GM23248 (cell line): ENCODE measurements at regions not wholly inside any gene's neighbourhood (a gene's known extent, or its start where the extent isn't known, plus 50 kb on each side); places are given as distances from the start of the nearest gene placed in this dataset.
A peak's percentile ranks its signal among the peaks of the same experiment; 100 is the strongest.

Experiments
- DNase-seq: peaks from one replicate; pipeline ENCODE4 v3.0.0-alpha.2; 2015
- H2AFZ ChIP-seq: fragments of 200-600 bp; sonication (generic); 2 replicates; pipeline ENCODE4 v1.6.1; 2016; ENCODE audit warnings: antibody characterized with exemption
- H3F3A ChIP-seq: fragments of 200-600 bp; sonication (generic); 2 replicates; pipeline ENCODE4 v1.6.1; 2016; ENCODE audit warnings: mild to moderate bottlenecking, antibody characterized with exemption, mixed run types; ENCODE audit not compliant: insufficient read depth
- H3K27ac ChIP-seq: fragments of 200-600 bp; sonication (generic); 2 replicates; pipeline ENCODE4 v1.5.1; 2016; ENCODE audit warnings: mild to moderate bottlenecking
- H3K27me3 ChIP-seq: fragments of 200-600 bp; sonication (generic); replicated peaks from 2 replicates; pipeline ENCODE4 v1.6.1; 2016; ENCODE audit warnings: mild to moderate bottlenecking; ENCODE audit not compliant: insufficient read depth
- H3K36me3 ChIP-seq: fragments of 200-600 bp; sonication (generic); 2 replicates; pipeline ENCODE4 v1.6.1; 2016; ENCODE audit warnings: low read depth, mild to moderate bottlenecking
- H3K4me1 ChIP-seq: fragments of 200-600 bp; sonication (generic); 2 replicates; pipeline ENCODE4 v1.6.1; 2016; ENCODE audit warnings: mild to moderate bottlenecking; ENCODE audit not compliant: insufficient read depth
- H3K4me2 ChIP-seq: fragments of 200-600 bp; sonication (generic); one replicate; pipeline ENCODE4 v1.6.1; 2016; ENCODE audit warnings: mild to moderate bottlenecking; ENCODE audit not compliant: unreplicated experiment
- H3K4me3 ChIP-seq: fragments of 200-600 bp; sonication (generic); 2 replicates; pipeline ENCODE4 v1.5.1; 2016; ENCODE audit warnings: mild to moderate bottlenecking
- H3K79me2 ChIP-seq: fragments of 200-600 bp; sonication (generic); 2 replicates; pipeline ENCODE4 v1.6.1; 2016; ENCODE audit warnings: mild to moderate bottlenecking; ENCODE audit not compliant: insufficient read depth
- H3K9ac ChIP-seq: fragments of 200-600 bp; sonication (generic); 2 replicates; pipeline ENCODE4 v1.6.1; 2016; ENCODE audit warnings: mild to moderate bottlenecking
- H3K9me2 ChIP-seq: fragments of 200-600 bp; sonication (generic); 2 replicates; pipeline ENCODE4 v1.6.1; 2016; ENCODE audit warnings: mixed run types, mild to moderate bottlenecking, moderate library complexity; ENCODE audit not compliant: insufficient read depth
- H3K9me3 ChIP-seq: fragments of 200-600 bp; sonication (generic); one replicate; pipeline ENCODE4 v1.6.1; 2017; ENCODE audit warnings: low read depth
- H4K20me1 ChIP-seq: fragments of 200-600 bp; sonication (generic); 2 replicates; pipeline ENCODE4 v1.6.0; 2016; ENCODE audit not compliant: insufficient read depth
- EZH2 ChIP-seq: fragments of 200-600 bp; sonication (generic); IDR thresholded peaks from 2 replicates; pipeline ENCODE4 v1.6.1; 2018; ENCODE audit warnings: antibody characterized with exemption, mild to moderate bottlenecking; ENCODE audit not compliant: insufficient read depth, poor library complexity, severe bottlenecking
- EZH2phosphoT487 ChIP-seq: fragments of 200-600 bp; sonication (generic); IDR thresholded peaks from 2 replicates; pipeline ENCODE4 v1.6.1; 2018; ENCODE audit warnings: antibody characterized with exemption, moderate library complexity, mild to moderate bottlenecking, low read depth; ENCODE audit not compliant: insufficient read depth
- WGBS, 2 experiments: methylation state at CpG; one replicate each; pipeline ENCODE4 v1.1.6; 2015 to 2017; ENCODE audit warnings: low lambda C conversion rate in 2 of 2, low coverage in 1 of 2; ENCODE audit errors: missing lambda C conversion rate in 2 of 2; 5-methylcytosine and 5-hydroxymethylcytosine counted together
- in situ Hi-C: fragments of 300-500 bp; cut with MboI; formaldehyde crosslinking; loops from 2 replicates; pipeline ENCODE4 v1.15.0; 2020

GRCh38 chr2:118202707-118203303, 114.5 kb downstream of the INSIG2 start:
- 36 to 40% methylated on average over 8 of the region's 8 CpGs for WGBS, 2 experiments
- in situ Hi-C loops = no loop called here
- peak overlapping the region; percentile 51; the same call in 1 of the 2 replicates for H2AFZ ChIP-seq
- H3K27ac ChIP-seq = no peak overlapping the region
- H3K4me2 ChIP-seq = no peak overlapping the region
- peak; percentile 80 for DNase-seq
- H3K36me3 ChIP-seq = no peaks in the 10 kb centered on the region
- no peaks in the 10 kb centered on the region for H4K20me1 ChIP-seq
- no peak for TF ChIP-seq EZH2phosphoT487
- no peak for TF ChIP-seq EZH2
- H3K9me2 ChIP-seq = no peaks in the 10 kb centered on the region
- no peaks in the 10 kb centered on the region for H3K79me2 ChIP-seq
- no peak overlapping the region for H3K9ac ChIP-seq
- H3K9me3 ChIP-seq = no peaks in the 10 kb centered on the region
- no peak overlapping the region for H3K4me3 ChIP-seq
- no peaks in the 10 kb centered on the region for H3F3A ChIP-seq
- H3K4me1 ChIP-seq = no peaks in the 10 kb centered on the region
- H3K27me3 ChIP-seq = no peaks in the 10 kb centered on the region; the same call in 1 of the 2 replicates

- no peak overlapping the region for H3K9ac ChIP-seq
- no peak for TF ChIP-seq EZH2phosphoT487
- TF ChIP-seq EZH2 = no peak
- no peaks in the 10 kb centered on the region for H3K79me2 ChIP-seq
- H3K4me2 ChIP-seq = no peak overlapping the region
- no peaks in the 10 kb centered on the region for H3K4me1 ChIP-seq
- WGBS, 2 experiments = 90 to 92% methylated on average over 1 of the region's 1 CpG
- no peaks in the 10 kb centered on the region for H3K9me3 ChIP-seq
- DNase-seq = no peak
- no peaks in the 10 kb centered on the region for H3K36me3 ChIP-seq
- H3K4me3 ChIP-seq = no peak overlapping the region
- in situ Hi-C loops = no loop called here
- H3K9me2 ChIP-seq = no peaks in the 10 kb centered on the region
- H3F3A ChIP-seq = no peaks in the 10 kb centered on the region
- no peaks in the 10 kb centered on the region; the same call in 1 of the 2 replicates for H3K27me3 ChIP-seq
- no peaks in the 10 kb centered on the region for H4K20me1 ChIP-seq
- H2AFZ ChIP-seq = no peak overlapping the region
- H3K27ac ChIP-seq = no peak overlapping the region
These were observed 110.0 kb downstream of the INSIG2 start for GRCh38 chr2:118198268-118198667.

GRCh38 chr2:118197011-118197675, 108.9 kb downstream of the INSIG2 start:
- no peaks in the 10 kb centered on the region for H3K79me2 ChIP-seq
- no peak overlapping the region for H2AFZ ChIP-seq
- H3K36me3 ChIP-seq = no peaks in the 10 kb centered on the region
- no peak overlapping the region for H3K4me2 ChIP-seq
- DNase-seq = peak; percentile 53
- H4K20me1 ChIP-seq = no peaks in the 10 kb centered on the region
- H3K9ac ChIP-seq = no peak overlapping the region
- in situ Hi-C loops = no loop called here
- H3K9me3 ChIP-seq = no peaks in the 10 kb centered on the region
- no peaks in the 10 kb centered on the region for H3K4me1 ChIP-seq
- no peaks in the 10 kb centered on the region; the same call in 1 of the 2 replicates for H3K27me3 ChIP-seq
- no peak overlapping the region for H3K27ac ChIP-seq
- no peak for TF ChIP-seq EZH2phosphoT487
- TF ChIP-seq EZH2 = no peak
- WGBS, 2 experiments = 33 to 37% methylated on average over 2 of the region's 2 CpGs
- no peak overlapping the region for H3K4me3 ChIP-seq
- H3F3A ChIP-seq = no peaks in the 10 kb centered on the region
- no peaks in the 10 kb centered on the region for H3K9me2 ChIP-seq

DNA sequence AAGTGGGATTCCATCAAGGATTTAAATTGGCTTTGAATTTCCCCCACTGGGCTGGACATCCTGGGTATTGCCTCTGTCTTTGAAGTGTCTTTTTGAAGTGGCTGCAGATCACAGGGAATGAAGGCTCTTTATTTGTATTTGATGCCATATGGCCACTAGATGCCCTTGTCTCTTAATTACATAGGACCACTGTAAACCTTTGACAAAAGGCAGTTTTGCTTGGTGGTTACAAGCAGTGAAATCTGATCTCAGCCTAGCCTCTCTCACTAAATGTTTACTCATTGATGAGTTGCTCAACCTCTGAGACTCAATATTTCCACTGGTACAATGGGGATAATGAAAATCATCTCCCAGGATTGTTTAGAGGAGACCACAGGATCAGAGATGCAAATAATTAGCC, 102.2 kb downstream of the INSIG2 start:
- no peaks in the 10 kb centered on the region for H3K36me3 ChIP-seq
- no peaks in the 10 kb centered on the region for H3K27me3 ChIP-seq
- H3K4me2 ChIP-seq = no peak overlapping the region
- no peaks in the 10 kb centered on the region for H3K9me2 ChIP-seq
- H3K79me2 ChIP-seq = no peaks in the 10 kb centered on the region
- H3K27ac ChIP-seq = no peak overlapping the region
- H3K9me3 ChIP-seq = no peaks in the 10 kb centered on the region
- TF ChIP-seq EZH2phosphoT487 (no peak), EZH2 (no peak)
- H3F3A ChIP-seq = no peaks in the 10 kb centered on the region
- no peaks in the 10 kb centered on the region for H4K20me1 ChIP-seq
- H3K4me3 ChIP-seq = no peak overlapping the region
- peak; percentile 30 for DNase-seq
- H3K9ac ChIP-seq = no peak overlapping the region
- no peaks in the 10 kb centered on the region for H3K4me1 ChIP-seq
- in situ Hi-C loops = no loop called here
- H2AFZ ChIP-seq = no peak overlapping the region
